Subcutaneous abdominal adipose tissue (tissue), 5 donors: ENCODE measurements at regions not wholly inside any gene's neighbourhood (a gene's known extent, or its start where the extent isn't known, plus 50 kb on each side); places are given as distances from the start of the nearest gene placed in this dataset.

ENCODE experiments used
- H3K27ac ChIP-seq: one replicate; pipeline ENCODE4 v1.7.0; 2013; ENCODE audit warnings: low read depth, mild to moderate bottlenecking, inconsistent platforms, low read length, moderate library complexity
- H3K27me3 ChIP-seq, 5 donors: one replicate each; pipeline ENCODE4 v1.7.0; 2013; ENCODE audit warnings: low read length in 5 of 5, inconsistent platforms in 1 of 5; ENCODE audit not compliant: control insufficient read depth in 5 of 5, insufficient read depth in 4 of 5
- H3K36me3 ChIP-seq, 5 donors: one replicate each; pipeline ENCODE4 v1.7.0; 2013; ENCODE audit warnings: low read length in 5 of 5; ENCODE audit not compliant: control insufficient read depth in 5 of 5, insufficient read depth in 5 of 5
- H3K4me1 ChIP-seq, 5 donors: one replicate each; pipeline ENCODE4 v1.7.0; 2013; ENCODE audit warnings: low read length in 5 of 5, mild to moderate bottlenecking in 3 of 5, moderate library complexity in 1 of 5; ENCODE audit not compliant: control insufficient read depth in 5 of 5, insufficient read depth in 5 of 5
- H3K4me3 ChIP-seq, 5 donors: one replicate each; pipeline ENCODE4 v1.7.0; 2013; ENCODE audit warnings: low read length in 5 of 5, low read depth in 1 of 5
- H3K9ac ChIP-seq, 5 donors: one replicate each; pipeline ENCODE4 v1.7.0; 2013; ENCODE audit warnings: low read length in 5 of 5, mild to moderate bottlenecking in 4 of 5, moderate library complexity in 3 of 5
- H3K9me3 ChIP-seq, 5 donors: one replicate each; pipeline ENCODE4 v1.7.0; 2013; ENCODE audit warnings: low read length in 5 of 5; ENCODE audit not compliant: control insufficient read depth in 5 of 5
- donor health status: healthy.
- donor health status: healthy.
- donor health status: healthy.
- donor health status: healthy.
- donor health status: healthy.

- Histone ChIP-seq H3K27ac (no peak overlapping the region), H3K27me3 (no peaks in the 10 kb centered on the region), H3K9me3 (peaks cover 0 to 3% (median 0%) of the 10 kb centered on the region in 5 donors), H3K4me1 (no peaks in the 10 kb centered on the region), H3K4me3 (no peak overlapping the region), H3K9ac (no peak overlapping the region), H3K36me3 (no peaks in the 10 kb centered on the region)
Observed at GRCh38 chr6:147022041-147022440, 182.2 kb upstream of the STXBP5 start.

GRCh38 chr6:147023148-147023547, 181.1 kb upstream of the STXBP5 start:
- peaks cover 0 to 3% (median 0%) of the 10 kb centered on the region in 5 donors for H3K9me3 ChIP-seq
- H3K36me3 ChIP-seq = no peaks in the 10 kb centered on the region
- H3K9ac ChIP-seq = no peak overlapping the region
- H3K4me1 ChIP-seq = no peaks in the 10 kb centered on the region
- no peaks in the 10 kb centered on the region for H3K27me3 ChIP-seq
- no peak overlapping the region for H3K27ac ChIP-seq
- no peak overlapping the region for H3K4me3 ChIP-seq

GRCh38 chr6:147023581-147023980, 180.6 kb upstream of the STXBP5 start:
- no peak overlapping the region for H3K27ac ChIP-seq
- no peak overlapping the region for H3K9ac ChIP-seq
- no peaks in the 10 kb centered on the region for H3K27me3 ChIP-seq
- no peaks in the 10 kb centered on the region for H3K36me3 ChIP-seq
- H3K4me1 ChIP-seq = no peaks in the 10 kb centered on the region
- H3K4me3 ChIP-seq = no peak overlapping the region
- peaks cover 0 to 3% (median 0%) of the 10 kb centered on the region in 5 donors for H3K9me3 ChIP-seq

GRCh38 chr6:147029923-147030322, 174.3 kb upstream of the STXBP5 start:
- H3K27me3 ChIP-seq = no peaks in the 10 kb centered on the region
- H3K9ac ChIP-seq = no peak overlapping the region
- H3K27ac ChIP-seq = no peak overlapping the region
- peaks cover 0 to 3% (median 0%) of the 10 kb centered on the region in 5 donors for H3K9me3 ChIP-seq
- no peaks in the 10 kb centered on the region for H3K4me1 ChIP-seq
- no peaks in the 10 kb centered on the region for H3K36me3 ChIP-seq
- no peak overlapping the region for H3K4me3 ChIP-seq

- Histone ChIP-seq H3K4me1 (no peaks in the 10 kb centered on the region), H3K9ac (no peak overlapping the region), H3K27me3 (no peaks in the 10 kb centered on the region), H3K36me3 (no peaks in the 10 kb centered on the region), H3K4me3 (no peak overlapping the region), H3K27ac (no peak overlapping the region), H3K9me3 (no peaks in the 10 kb centered on the region)
Observed at GRCh38 chr6:147033267-147033666, 170.9 kb upstream of the STXBP5 start.

GRCh38 chr6:147035886-147036285, 168.3 kb upstream of the STXBP5 start:
- Histone ChIP-seq H3K27me3 (no peaks in the 10 kb centered on the region), H3K9me3 (no peaks in the 10 kb centered on the region), H3K36me3 (no peaks in the 10 kb centered on the region), H3K4me1 (peaks cover 0 to 5% (median 3%) of the 10 kb centered on the region in 5 donors), H3K4me3 (no peak overlapping the region), H3K9ac (no peak overlapping the region), H3K27ac (no peak overlapping the region)

- peaks cover 0 to 5% (median 3%) of the 10 kb centered on the region in 5 donors for H3K4me1 ChIP-seq
- no peak overlapping the region for H3K4me3 ChIP-seq
- H3K27ac ChIP-seq = no peak overlapping the region
- H3K36me3 ChIP-seq = no peaks in the 10 kb centered on the region
- no peaks in the 10 kb centered on the region for H3K27me3 ChIP-seq
- H3K9ac ChIP-seq = no peak overlapping the region
- no peaks in the 10 kb centered on the region for H3K9me3 ChIP-seq
Observed at GRCh38 chr6:147037881-147038280, 166.3 kb upstream of the STXBP5 start.

- Histone ChIP-seq H3K4me3 (no peak overlapping the region), H3K27ac (no peak overlapping the region), H3K9ac (no peak overlapping the region), H3K27me3 (no peaks in the 10 kb centered on the region), H3K9me3 (peaks cover 0 to 9% (median 6%) of the 10 kb centered on the region in 5 donors), H3K36me3 (no peaks in the 10 kb centered on the region), H3K4me1 (peaks cover 0 to 5% (median 3%) of the 10 kb centered on the region in 5 donors)
Observed at GRCh38 chr6:147040121-147040910, 163.9 kb upstream of the STXBP5 start.

GRCh38 chr6:147042679-147043078, 161.5 kb upstream of the STXBP5 start:
- H3K9ac ChIP-seq = no peak overlapping the region
- no peaks in the 10 kb centered on the region for H3K36me3 ChIP-seq
- no peak overlapping the region for H3K27ac ChIP-seq
- H3K9me3 ChIP-seq = peaks cover 0 to 9% (median 6%) of the 10 kb centered on the region in 5 donors
- no peak overlapping the region for H3K4me3 ChIP-seq
- H3K4me1 ChIP-seq = peaks cover 0 to 5% (median 3%) of the 10 kb centered on the region in 5 donors
- no peaks in the 10 kb centered on the region for H3K27me3 ChIP-seq

- Histone ChIP-seq H3K4me3 (no peak overlapping the region), H3K36me3 (no peaks in the 10 kb centered on the region), H3K9me3 (peaks cover 0 to 9% (median 6%) of the 10 kb centered on the region in 5 donors), H3K27me3 (no peaks in the 10 kb centered on the region), H3K27ac (no peak overlapping the region), H3K4me1 (peaks cover 0 to 5% (median 3%) of the 10 kb centered on the region in 5 donors), H3K9ac (no peak overlapping the region)
Observed at GRCh38 chr6:147043994-147044477, 160.2 kb upstream of the STXBP5 start.
